Fibroblast of skin of right quadriceps (primary cell): ENCODE measurements at regions not wholly inside any gene's neighbourhood (a gene's known extent, or its start where the extent isn't known, plus 50 kb on each side); places are given as distances from the start of the nearest gene placed in this dataset.
A peak's percentile ranks its signal among the peaks of the same experiment; 100 is the strongest.
"Not testable (repeated sequence)": the region's sequence is repeated elsewhere in the genome, so short reads cannot be mapped to it uniquely, and the experiment has no call there.

Source experiments
- DNase-seq: peaks from one replicate; pipeline ENCODE4 v3.0.0-alpha.2; 2013

DNA sequence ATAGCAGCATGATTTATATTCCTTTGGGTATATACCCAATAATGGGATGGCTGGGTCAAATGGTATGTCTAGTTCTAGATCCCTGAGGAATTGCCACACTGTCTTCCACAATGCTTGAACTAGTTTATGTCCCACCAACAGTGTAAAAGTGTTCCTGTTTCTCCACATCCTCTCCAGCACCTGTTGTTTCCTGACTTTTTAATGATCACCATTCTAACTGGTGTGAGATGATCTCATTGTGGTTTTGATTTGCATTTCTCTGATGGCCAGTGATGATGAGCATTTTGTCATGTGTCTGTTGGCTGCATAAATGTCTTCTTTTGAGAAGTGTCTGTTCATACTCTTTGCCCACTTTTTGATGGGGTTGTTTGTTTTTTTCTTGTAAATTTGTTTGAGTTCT lies 54.0 kb upstream of the GPR89A start:
- DNase-seq = not testable (repeated sequence)

DNA sequence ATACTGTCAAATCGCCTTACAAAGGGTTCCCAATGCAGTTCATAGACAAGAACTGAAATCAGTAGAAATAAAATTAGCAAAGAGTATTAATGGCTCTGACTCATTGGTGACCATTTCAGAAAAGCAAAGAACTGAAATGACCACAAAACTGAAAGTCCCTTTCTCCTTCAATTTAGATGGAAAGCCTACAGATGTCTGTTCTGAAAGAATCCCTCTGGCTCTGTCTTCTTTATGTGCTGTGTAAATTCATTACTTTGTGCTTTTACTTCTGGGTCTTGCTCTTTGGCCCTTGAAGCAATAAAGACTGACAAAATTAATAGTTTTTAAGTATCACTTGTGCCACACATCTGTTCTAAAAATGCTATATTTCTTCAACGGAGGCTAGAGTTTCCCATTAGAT lies 62.7 kb upstream of the GPR89A start:
- no peak for DNase-seq

DNA sequence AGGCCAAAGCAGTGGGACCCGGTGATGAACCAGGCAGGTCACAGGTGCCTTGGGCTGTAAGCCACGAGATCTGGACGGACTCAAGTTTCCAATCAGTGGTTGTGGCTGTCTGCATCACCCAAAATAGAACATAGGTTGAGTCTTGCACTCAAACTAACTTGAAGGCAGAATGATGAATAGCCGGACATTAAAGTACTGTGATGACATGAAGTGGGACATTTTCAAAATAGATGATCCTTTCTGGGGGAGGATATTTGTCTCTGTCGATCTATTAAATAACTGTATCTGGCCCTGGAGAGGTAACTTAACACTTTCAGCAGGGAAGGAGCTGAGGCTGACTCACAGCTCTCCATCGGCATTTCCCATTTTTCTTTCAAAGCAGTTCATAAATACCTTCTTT lies 66.1 kb upstream of the GPR89A start:
- peak; percentile 68 for DNase-seq

DNA sequence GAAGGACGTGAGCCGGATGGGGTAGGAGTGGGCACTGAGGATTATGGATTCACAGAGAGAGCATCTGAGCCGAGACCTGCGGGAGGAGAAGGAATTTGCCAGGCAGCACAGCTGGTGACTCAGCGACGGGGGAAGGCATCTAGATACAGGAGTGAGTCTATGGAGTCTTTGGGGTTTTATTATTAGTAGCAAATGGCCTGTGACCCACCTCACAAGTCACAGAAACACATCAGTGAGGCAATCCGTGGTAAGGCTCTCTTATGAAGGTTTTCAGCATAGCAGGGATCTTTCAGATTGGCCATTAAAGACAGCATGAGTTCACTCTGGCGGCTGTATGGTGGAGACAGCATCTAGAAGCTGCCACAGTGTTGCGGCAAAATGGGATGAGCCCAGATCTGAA lies 66.5 kb upstream of the GPR89A start:
- peak; percentile 88 for DNase-seq

DNA sequence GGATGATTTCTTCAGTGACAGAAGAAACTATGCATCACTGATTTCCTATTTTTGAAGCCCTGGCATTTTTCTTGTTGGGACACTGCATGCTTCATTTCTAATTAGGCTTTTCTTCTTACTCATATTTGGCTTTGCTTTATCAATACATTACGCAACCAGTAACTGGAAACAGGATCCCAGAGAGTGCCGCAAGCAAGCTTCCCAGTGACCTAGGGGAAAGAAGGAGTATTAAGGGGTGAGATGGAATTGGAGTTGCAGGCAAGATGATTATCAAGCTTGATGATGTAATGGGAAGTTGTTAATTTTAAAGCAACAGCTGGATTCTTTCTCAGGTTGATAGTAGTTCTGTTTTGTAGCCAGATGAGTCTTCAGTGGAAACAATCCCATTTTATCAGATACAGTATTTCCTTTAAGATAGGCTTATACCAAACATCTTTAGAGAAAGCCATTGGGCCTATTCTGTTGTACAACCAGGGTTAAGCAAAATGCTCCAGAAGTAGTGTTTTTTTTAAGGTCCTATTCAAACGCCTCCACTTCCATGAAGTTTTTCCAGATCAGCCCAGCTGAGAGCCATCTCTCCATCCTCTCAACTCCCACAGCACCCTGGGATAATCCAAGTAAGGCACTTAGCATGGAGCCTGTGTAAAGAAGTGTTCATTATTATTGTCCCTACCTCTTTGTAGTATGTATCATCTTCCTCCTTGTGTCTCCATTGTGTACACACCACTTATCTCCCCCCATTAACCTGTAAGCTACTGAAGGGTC lies 69.5 kb upstream of the GPR89A start:
- DNase-seq = peak; percentile 59

DNA sequence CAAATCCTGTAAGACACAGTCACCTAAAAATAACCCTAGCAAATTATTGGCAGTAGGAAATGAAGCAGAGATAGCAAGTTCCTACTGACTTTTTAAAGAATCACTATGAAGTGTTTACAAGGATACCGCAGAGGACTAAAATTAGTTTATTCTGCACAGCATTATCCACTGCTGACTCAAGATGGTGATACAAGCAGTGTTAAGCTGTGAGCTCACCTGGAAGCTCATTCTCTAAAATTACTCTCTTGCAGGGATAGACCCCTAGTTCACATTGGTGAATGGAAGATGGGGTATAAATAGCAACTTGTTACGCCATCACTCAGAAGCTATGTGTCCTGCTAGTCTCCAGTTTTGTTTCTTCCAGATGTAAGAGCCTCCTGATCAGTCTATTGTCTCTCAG lies 70.8 kb upstream of the GPR89A start:
- DNase-seq = peak; percentile 65

DNA sequence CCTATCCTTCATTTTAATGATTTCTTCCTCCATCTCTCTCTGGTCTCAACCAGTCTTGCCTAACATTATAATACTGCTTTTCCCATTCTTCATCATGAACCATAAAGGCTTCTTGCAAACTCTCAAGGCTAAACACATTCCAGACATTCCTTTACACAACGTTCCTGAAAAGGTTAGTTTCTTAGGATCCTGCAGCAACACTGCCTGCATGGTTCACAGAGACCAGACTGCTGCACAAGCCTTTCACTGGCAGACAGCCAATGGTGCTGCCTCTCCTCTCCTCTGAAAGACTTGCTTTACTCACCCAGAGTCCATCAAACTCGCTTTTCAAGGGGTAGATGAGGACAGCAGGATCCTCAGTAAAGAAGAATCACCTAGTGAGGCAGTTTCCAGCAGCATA lies 72.3 kb upstream of the GPR89A start:
- DNase-seq = peak; percentile 84

DNA sequence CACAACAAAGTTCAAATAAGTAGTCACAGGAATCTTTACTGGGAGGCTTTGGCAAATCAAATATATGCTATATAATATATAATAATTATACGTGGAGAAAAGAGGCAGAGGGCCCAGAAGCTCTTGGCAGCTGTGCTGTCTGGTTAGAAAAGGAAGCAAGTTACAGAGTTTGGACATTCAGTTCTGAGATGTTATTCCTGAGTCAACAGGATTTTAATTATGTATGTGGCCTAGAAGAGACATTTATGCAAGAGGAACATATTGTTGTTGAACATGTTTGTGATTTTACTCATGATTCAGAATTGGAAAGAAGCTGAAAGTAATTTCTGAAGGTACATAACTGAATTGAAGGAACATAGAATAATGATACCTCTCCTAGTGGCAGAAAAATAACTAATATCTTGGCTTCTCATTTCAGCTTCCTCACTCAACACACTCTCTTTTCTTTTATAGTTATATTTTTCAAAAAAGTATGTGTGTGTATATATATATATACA lies 79.7 kb upstream of the GPR89A start:
- DNase-seq = not testable (repeated sequence)

DNA sequence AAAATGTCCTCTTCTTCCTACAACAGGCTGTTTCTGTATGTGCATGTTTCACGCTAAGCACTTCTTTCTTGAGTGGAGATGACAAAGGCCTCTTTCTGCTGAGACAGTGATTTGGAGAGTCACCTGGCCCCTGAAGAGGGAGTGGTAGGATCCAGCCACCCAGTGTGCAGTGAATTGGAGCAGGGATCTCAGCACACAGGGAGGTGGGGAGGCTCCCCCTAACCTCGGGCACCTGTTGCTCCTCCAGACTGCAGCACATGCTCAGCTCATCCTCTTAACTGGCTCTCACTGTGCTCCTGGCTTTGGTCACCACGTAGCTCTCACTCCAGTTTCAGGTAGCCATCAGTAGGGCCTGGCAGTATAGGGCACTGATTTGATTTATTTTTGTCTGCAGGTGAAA lies 87.6 kb upstream of the GPR89A start:
- DNase-seq = not testable (repeated sequence)

DNA sequence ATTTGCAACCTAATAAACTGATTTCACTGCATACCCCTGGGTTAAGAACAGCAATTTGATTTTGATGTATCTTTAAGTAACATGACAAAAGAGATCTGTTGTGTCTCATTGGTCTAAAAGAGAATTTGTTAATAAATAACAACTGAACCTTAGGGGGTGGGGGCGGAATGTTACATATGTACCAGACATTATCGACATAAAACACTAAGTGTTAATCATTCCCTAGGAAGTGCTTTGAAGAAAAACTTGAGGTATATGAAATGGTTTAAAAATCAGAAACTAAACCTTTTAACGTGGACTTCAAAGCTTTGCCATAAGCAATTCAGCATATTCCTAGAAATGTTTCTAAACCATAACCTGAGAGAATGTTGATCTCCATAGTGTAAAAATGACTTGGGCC lies 88.5 kb upstream of the GPR89A start:
- not testable (repeated sequence) for DNase-seq

DNA sequence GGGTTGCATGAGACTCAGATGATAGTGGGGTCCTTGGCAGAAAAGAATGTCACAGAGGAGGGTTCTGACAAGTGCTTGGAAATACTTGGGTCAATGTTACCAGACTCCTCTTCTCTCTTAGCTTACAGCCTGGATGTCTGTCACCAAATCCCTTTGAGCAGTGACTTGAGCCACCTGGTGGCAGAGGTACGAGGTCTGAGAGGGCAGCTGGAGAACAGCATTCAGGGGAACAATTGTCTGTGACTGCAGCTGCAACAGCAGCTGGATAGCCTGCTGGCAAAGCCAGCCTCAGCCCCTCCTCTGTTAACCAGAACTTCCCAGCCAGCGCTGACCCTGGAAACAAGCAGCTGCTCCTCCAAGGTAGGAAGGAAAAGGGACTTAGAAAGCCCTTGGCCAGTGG lies 87.6 kb upstream of the NBPF20 start:
- not testable (repeated sequence) for DNase-seq

DNA sequence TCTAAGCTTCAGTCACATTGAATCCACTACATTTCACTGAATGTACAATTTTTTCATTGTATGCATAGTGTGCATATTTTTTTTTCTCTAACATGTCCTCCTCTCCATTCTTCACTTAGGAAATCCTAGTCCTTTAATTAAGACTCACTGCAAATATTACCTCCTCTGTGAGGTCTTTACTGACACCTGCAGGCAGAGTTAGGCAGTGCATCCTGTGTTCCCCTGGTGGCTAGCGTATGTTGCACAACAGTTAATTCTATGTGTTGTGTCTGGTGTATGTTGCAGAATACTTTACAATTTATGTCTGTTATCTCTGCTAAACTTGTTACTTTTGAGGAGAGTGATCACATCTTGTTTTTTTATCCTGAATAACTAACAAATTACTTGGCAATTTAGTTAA lies 82.7 kb upstream of the NBPF20 start:
- not testable (repeated sequence) for DNase-seq

DNA sequence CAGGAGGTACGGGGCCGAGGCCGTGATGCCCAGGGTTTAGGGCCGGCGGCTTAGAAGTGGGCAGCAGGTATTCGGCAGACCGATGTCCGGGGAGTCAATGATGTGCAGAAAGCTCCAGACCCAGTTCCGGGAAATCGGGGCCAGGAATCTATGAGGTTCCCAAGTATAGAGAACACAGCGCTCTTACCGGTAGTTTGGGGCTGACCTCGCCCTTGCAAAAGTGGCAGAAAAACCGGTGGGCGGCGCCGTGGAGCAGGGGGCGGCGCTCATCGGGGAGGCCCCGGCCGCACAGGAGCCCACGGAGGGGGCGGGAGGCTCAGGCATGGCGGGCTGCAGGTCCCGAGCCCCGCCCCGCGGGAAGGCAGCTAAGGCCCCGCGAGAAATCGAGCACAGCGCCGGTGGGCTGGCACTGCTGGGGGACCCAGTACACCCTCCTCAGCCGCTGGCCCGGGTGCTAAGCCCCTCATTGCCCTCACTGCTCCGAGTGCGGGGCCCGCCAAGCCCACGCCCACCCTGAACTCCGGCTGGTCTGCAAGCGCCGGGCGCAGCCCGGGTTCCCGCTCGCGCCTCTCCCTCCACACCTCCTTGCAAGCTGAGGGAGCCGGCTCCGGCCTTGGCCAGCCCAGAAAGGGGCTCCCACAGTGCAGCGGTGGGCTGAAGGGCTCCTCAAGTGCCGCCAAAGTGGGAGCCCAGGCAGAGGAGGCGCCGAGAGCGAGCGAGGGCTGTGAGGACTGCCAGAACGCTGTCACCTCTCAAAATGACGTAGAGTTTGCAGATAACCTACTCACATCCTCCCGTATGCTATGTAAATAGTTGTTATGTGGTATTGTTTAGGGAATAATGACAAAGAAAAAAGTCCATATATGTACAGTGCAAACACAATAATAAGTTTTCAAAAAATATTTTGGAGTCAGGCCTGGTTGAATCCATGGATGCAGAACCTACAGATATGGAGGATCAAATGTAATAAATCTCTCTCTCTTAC lies 80.6 kb upstream of the NBPF20 start:
- not testable (repeated sequence) for DNase-seq

DNA sequence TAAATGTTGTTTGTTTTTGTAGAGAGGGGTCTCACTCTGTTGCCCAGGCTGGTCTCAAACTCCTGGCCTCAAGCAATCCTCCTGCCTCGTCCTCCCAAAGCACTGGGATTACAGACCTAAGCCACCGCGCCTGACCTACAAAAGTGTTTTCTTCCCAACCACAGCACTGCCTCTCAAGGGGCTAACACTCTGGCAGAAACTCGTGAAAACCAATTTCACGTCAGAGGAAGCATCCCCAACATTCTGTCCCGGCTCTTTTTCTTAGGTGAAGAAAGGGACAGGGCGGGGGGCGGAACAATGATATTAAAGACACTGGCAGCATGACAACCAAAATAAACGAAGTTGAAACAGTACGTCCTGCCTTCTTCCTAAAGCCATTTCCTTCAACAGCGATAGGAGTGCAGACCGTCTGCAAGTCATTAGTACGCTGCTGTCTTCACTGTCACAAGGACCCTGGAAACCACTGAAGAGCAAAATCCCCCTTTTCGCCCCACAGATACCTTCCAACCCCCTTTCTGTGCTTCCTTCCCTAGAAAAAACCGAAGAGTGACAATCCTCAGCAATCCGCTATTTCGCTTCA lies 79.5 kb upstream of the NBPF20 start:
- DNase-seq = not testable (repeated sequence)

DNA sequence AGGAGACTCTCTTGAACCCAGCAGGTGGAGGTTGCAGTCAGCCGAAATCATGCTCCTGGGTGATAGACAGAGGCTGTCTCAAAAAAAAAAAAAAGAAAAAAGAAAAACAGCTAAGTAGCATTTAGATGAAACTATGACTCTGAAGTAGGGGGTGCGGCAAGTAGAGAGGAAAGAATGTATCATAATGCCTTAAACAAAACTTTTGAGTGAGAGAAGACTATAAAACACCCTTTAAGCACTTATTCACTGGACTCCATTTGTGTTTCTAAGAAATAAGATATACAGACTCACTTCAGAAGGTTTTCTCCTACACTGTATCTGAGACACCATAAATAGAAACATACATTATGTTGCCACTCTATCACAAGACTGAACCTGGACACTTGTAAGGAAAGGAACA lies 78.9 kb upstream of the NBPF20 start:
- DNase-seq = not testable (repeated sequence)

DNA sequence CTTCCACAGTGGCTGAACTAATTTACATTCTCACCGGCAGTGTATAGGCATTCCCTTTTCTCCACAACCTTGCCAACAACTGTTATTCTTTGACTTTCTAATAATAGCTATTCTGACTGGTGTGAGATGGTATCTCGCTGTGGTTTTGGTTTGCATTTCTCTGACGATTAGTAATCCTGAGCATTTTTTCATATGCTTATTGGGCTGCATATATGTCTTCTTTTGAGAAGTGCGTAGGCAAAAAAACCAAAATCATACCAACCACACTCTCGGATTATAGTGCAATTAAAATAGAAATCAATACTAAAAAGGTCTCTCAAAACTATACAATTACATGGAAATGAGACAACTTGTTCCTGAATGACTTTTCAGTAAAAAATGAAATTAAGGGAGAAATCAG lies 74.8 kb upstream of the NBPF20 start:
- not testable (repeated sequence) for DNase-seq

DNA sequence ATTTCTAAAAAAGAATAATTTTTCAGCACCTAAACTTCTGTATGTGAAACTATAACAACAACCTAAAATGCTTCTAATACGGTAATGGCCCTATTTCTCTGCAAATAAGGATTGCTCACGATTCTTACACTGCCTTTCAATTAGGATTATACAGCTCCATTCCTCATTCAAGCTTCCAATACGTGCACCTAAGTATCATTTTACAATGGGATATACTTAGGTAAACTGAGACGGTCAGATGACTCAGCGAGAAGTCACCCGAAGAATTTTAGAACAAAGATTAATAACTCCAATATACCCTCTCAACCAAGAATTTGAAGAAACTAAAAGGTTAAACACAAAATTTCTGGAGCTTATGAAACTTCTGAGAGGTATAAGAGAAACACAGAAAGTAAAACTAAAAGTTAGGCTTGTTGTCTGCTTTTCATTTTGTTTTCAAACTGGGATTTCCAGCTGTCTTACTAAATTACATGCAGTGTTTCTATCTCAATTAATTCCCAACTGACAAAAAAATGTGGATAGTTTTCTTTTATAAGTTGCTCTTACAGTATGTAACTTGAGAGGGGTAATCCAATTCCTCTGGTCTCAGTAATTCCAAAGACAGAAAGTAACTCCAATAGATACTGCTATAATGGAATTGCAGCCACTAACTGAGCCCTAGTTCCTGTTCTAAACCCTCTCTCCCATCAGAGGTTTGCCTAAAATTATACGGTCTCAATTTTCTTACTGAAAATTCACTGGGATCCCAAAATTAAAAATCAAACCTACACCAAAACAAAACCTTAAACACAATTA lies 69.9 kb upstream of the NBPF20 start:
- not testable (repeated sequence) for DNase-seq

DNA sequence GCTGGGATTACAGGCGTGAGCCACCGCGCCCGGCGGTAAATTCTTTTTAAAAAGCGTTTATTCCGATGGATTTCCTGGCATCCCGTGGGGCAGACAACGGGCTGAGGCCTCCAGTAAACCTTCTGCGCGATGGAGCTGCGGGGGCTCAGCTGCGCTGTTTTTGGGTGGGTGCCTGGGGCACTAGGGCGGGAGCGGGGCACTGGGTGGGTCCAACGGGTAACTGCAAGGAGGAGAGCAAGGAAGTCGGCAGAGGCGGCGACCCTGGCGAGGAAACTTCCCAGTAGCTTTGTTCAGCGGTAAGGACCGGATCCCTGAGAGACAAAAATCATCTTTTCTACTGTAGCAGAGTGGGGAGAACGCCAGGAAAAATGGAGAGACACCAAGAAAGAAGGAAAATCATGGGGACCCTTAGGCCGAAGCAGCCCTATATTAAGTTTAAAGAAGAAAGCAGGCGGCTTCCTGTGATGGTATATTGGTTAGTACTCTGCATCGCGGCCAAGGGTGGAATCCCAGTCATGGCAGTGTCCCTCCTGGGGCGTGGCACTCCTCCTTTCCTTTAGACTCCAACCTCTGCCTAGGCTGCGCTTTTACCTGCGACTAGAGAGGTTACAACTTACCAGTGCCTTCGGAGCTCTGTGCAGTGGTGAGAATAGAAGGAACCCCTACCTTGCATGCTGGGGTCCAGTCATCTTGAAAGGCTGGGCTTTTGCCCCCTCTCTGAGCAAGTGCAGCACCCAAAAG lies 63.0 kb upstream of the NBPF20 start:
- not testable (repeated sequence) for DNase-seq

DNA sequence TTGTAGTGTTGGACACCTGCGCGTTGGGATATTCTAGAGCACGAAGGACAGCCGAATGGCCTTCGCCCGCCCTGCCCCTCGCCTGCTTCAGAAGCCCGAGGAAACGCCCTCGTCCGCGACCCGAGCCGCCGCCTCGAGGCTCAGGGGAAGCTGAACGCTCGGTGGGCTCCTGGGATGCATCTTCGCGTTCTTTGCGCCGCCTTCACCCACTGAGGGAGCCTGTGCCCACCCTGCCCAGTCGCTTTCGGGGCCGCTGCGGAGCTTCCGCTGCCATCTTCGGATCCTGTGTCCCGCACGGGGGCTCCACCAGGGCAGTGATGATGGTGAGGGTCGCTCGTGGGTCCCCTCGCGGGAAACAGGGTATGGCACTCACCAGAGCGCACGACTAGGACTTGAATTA lies 61.8 kb upstream of the NBPF20 start:
- not testable (repeated sequence) for DNase-seq

DNA sequence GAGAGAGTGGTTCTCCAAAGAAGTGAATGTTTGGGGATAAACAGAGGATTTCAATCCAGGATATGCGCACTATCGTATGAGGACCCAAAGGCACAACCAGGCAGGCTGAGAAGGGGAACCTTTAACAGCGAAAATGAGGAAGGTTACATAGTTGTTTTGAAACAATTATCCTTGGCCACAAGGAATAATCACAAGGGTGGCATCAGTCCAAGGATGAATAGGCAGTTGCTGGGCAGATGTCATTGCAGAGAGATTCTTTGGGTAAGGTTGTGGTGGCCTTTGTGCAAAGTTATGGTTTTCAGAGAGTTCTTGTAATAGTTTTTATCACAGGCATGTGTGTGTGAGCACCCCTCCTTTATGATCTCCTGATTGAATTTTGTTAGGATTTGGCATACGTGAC lies 58.9 kb upstream of the NBPF20 start:
- not testable (repeated sequence) for DNase-seq

DNA sequence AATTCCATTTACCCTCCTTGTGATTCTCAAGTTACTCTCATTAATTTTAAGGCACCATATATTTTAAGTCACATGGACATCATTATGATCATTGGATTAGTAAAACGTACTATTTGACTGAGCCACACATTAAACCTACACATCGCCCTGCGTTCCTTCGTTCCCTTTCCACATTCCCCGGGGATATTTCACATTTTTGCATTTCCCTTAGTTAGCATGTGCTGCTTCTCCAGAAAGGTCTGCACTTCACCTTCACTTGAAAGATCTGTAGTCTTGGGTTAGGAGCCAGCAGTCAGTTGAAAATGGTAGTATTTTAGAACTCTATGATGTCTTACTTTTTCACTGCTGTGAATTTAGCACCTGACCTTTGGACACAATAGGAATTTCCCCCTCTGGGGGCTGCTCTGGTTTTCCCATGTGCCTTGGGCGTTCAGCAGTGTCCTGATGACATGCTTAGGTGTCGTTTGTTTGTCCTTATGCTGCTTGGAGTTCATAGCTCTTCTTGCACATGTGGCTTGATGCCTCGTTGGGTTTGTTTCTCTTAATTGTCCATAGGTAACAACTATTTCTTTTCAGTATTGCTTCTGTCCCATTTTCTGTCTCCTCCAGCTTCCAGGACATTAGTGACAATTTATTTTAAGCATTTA lies 56.9 kb upstream of the NBPF20 start:
- DNase-seq = not testable (repeated sequence)
